HG03565 (cell line): ENCODE measurements at regions not wholly inside any gene's neighbourhood (a gene's known extent, or its start where the extent isn't known, plus 50 kb on each side); places are given as distances from the start of the nearest gene placed in this dataset.
"Not testable (repeated sequence)": the region's sequence is repeated elsewhere in the genome, so short reads cannot be mapped to it uniquely, and the experiment has no call there.

Experiments used
- ATAC-seq: cut with Tn5 transposase; IDR thresholded peaks from one replicate; pipeline ENCODE4 v1.9.1; 2021; ENCODE audit warnings: mild to moderate bottlenecking, moderate library complexity; ENCODE audit not compliant: unreplicated experiment

- no peak for ATAC-seq
Observed at GRCh38 chr3:18562364-18563154, 137.4 kb upstream of the SATB1 start.

GRCh38 chr3:18559331-18559842 is 134.2 kb upstream of the SATB1 start:
- peak; percentile 38 for ATAC-seq

- ATAC-seq: no peak
Observed at GRCh38 chr3:18558507-18558906, 133.4 kb upstream of the SATB1 start.

- no peak for ATAC-seq
Observed at GRCh38 chr3:18557216-18557615, 132.1 kb upstream of the SATB1 start.

GRCh38 chr3:18556503-18557135 is 131.5 kb upstream of the SATB1 start:
- peak; percentile 90 for ATAC-seq

GRCh38 chr3:18556001-18556408 is 130.9 kb upstream of the SATB1 start:
- no peak for ATAC-seq

GRCh38 chr3:18552579-18553105 is 127.5 kb upstream of the SATB1 start:
- not testable (repeated sequence) for ATAC-seq

GRCh38 chr3:18546632-18547031 is 121.5 kb upstream of the SATB1 start:
- ATAC-seq: peak; percentile 71

- no peak for ATAC-seq
Observed at GRCh38 chr3:18544146-18544545, 119.0 kb upstream of the SATB1 start.

- ATAC-seq: no peak
Observed at GRCh38 chr3:18538463-18539230, 113.5 kb upstream of the SATB1 start.

- ATAC-seq: no peak
Observed at GRCh38 chr3:18533039-18533438, 107.9 kb upstream of the SATB1 start.

- peak; percentile 98 for ATAC-seq
Observed at GRCh38 chr3:18531662-18532061, 106.5 kb upstream of the SATB1 start.

- ATAC-seq: no peak
Observed at GRCh38 chr3:18529631-18530030, 104.5 kb upstream of the SATB1 start.

- no peak for ATAC-seq
Observed at GRCh38 chr3:18527691-18528090, 102.6 kb upstream of the SATB1 start.

- no peak for ATAC-seq
Observed at GRCh38 chr3:18526667-18527066, 101.5 kb upstream of the SATB1 start.

- ATAC-seq: not testable (repeated sequence)
Observed at GRCh38 chr3:18516170-18516569, 91.0 kb upstream of the SATB1 start.

- ATAC-seq: no peak
Observed at GRCh38 chr3:18513091-18513490, 88.0 kb upstream of the SATB1 start.

- ATAC-seq: no peak
Observed at GRCh38 chr3:18512007-18512406, 86.9 kb upstream of the SATB1 start.

GRCh38 chr3:18510947-18511346 is 85.8 kb upstream of the SATB1 start:
- ATAC-seq: no peak

GRCh38 chr3:18507333-18507732 is 82.2 kb upstream of the SATB1 start:
- ATAC-seq: no peak

- no peak for ATAC-seq
Observed at GRCh38 chr3:18505056-18505455, 79.9 kb upstream of the SATB1 start.
